GM23338 (cell line): ENCODE measurements at regions not wholly inside any gene's neighbourhood (a gene's known extent, or its start where the extent isn't known, plus 50 kb on each side); places are given as distances from the start of the nearest gene placed in this dataset.

ENCODE experiments used
- EZH2phosphoT487 ChIP-seq: fragments of 200-600 bp; sonication (generic); IDR thresholded peaks from one replicate; pipeline ENCODE4 v1.8.1; 2018; ENCODE audit warnings: antibody characterized with exemption; ENCODE audit not compliant: unreplicated experiment
- JUNB ChIP-seq: IDR thresholded peaks from one replicate; pipeline ENCODE4 v1.6.1; 2016; ENCODE audit warnings: antibody characterized with exemption; ENCODE audit not compliant: unreplicated experiment
- POLR2AphosphoS5 ChIP-seq: IDR thresholded peaks from 2 replicates; pipeline ENCODE4 v1.6.1; 2016; ENCODE audit warnings: antibody characterized with exemption, low read depth
- REST ChIP-seq: IDR thresholded peaks from one replicate; pipeline ENCODE4 v1.6.1; 2018; ENCODE audit warnings: antibody characterized with exemption; ENCODE audit not compliant: unreplicated experiment
- STAT1 ChIP-seq: IDR thresholded peaks from one replicate; pipeline ENCODE4 v1.6.1; 2016; ENCODE audit warnings: antibody characterized with exemption; ENCODE audit not compliant: unreplicated experiment
- ZNF114 ChIP-seq: fragments of 250-450 bp; sonication (Bioruptor Pico); IDR thresholded peaks from 2 replicates; pipeline ENCODE4 v1.5.0; 2020; ENCODE audit warnings: mild to moderate bottlenecking, moderate library complexity
- ZNF331 ChIP-seq: fragments of 250-450 bp; sonication (Bioruptor Pico); IDR thresholded peaks from 2 replicates; pipeline ENCODE4 v1.5.0; 2020; ENCODE audit warnings: low read depth, mild to moderate bottlenecking, moderate library complexity
- ZNF462 ChIP-seq: fragments of 250-450 bp; sonication (Bioruptor Pico); IDR thresholded peaks from 2 replicates; pipeline ENCODE4 v1.5.0; 2020; ENCODE audit warnings: mild to moderate bottlenecking, moderate library complexity

- TF ChIP-seq ZNF462 (CRISPR knock-in tag), result no peak
- no peak for TF ChIP-seq REST
- TF ChIP-seq JUNB, result no peak
- no peak for TF ChIP-seq ZNF114 (CRISPR knock-in tag)
- no peak for TF ChIP-seq POLR2AphosphoS5
- no peak for TF ChIP-seq STAT1
- TF ChIP-seq ZNF331 (CRISPR knock-in tag), result no peak
- no peak for TF ChIP-seq EZH2phosphoT487
These were observed 282.1 kb upstream of the ATP10B start (continued) for GRCh38 chr5:161134083-161134482.
